GM19467 (cell line): ENCODE measurements at regions not wholly inside any gene's neighbourhood (a gene's known extent, or its start where the extent isn't known, plus 50 kb on each side); places are given as distances from the start of the nearest gene placed in this dataset.

ENCODE experiments used
- ATAC-seq: cut with Tn5 transposase; IDR thresholded peaks from one replicate; pipeline ENCODE4 v1.9.1; 2021; ENCODE audit warnings: mild to moderate bottlenecking, moderate library complexity; ENCODE audit not compliant: unreplicated experiment

- no peak for ATAC-seq
Measured at GRCh38 chr1:194309269-194309668, 1122.9 kb upstream of the B3GALT2 start.

DNA sequence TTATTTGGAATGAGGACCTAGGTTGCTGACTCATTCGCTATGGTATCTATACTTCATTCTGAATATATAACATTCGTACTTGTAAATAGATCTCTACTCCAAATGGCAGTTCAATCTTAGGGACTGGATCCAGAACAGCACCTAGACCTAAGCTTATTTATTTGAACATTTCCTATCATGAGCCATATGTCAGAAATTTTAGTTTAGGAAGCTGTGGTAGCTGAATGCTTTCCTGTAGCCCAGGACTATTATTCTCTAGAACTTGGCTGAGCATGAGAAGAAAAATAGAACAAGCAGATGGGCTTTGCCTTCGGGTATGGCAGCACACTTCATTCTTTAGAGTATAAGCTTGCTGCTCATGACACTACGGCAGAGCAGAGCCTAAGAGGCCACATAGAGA is 1114.4 kb upstream of the B3GALT2 start:
- ATAC-seq = no peak

DNA sequence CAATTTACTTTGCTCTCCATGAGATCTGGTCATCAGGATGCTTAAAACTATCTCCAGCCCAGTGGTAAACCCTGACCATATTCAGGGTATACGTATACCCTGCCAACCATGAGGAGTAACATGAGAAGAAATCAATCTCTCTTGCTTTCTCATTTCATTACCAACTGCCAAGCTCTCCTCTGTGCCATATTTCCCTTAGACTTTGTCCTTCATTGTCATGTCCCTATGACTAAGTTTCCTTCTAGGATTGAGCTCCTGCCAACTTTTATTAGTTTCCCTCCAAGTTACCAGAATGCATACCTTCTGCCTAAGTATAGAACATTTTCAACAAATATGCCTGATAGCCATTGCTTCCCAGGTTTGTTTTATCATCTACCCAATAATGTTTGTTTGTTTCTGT is 1113.9 kb upstream of the B3GALT2 start:
- ATAC-seq = no peak

DNA sequence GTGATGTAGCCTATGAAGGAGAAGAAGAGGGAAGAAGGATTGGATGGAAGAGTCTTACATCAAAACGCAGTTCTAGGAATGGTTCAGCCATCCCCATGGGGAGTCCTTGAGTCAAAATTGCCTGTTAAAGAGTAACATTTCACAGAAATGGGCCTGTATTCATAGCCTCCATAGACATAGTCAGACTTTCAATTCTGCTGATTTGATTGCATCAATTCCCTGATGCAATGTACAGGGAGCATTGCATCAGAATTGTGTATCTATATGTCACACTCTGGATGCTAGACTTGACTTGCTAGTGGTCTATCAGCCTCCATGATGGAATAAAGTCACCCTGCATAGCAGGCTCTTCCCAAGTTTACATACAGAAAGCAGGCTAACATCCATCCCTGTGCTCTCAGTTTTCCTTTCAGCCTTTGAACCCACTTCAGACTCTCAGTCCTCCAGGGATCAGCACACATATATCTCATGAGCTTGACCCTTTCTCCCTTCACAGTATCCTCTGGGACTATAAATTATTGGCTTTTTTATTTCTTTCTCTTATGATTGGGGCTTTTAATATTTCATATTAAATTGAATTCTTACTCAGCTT is 1111.7 kb upstream of the B3GALT2 start:
- ATAC-seq = no peak

DNA sequence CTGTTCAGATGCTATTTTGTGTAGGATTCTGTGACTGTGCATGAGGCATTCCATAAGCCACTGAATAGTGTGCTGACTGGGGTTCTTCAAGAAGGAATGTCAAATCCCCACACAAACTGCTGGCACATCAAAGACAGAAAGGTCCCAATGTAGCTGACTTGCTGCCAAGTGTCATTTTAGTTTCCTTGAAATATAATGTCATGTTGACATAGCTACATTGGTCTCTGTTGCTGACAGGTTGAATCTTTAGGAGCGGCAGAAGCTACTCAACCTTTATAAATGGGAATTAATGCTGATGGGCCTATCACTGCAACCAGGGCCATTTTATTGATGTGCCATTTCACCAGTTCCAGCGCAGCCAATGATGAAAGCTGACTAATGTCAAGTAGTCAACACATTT is 1110.7 kb upstream of the B3GALT2 start:
- no peak for ATAC-seq

DNA sequence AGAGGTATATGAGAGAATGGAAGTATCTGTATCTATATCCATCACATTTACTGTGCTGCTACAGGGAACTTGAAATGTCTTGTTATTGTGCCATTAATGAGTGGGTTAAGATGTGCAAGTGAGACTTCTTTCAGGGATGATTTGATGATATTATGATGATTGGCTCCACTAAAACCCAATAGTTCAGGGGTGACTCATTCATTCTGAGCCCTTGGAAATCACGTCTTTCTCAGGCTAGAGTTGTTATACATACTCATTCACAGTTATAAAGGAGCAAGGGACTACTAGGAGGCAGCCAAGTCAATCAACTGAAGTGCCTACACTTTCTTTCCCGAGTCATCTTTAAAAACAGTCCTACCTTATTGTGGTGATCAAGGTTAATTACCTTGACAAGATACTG is 1109.8 kb upstream of the B3GALT2 start:
- ATAC-seq = no peak

DNA sequence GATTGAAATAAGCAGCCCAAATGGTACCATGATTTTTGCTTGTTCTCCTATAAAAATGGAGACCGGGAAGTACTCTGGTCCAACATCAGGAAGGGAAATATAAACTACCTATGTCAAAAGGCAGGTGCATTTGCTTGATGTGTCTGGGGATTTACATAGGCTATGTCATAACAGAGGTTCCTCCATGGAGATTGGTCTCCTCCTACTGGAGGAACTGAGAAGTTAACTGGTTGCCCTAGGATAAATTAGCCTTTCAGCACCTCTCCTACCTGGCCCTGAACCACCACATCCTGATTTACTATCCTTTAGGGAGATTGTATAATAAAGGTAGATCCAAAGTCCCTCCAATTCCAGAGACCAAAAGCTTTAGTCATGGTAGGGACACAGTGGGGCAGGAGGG is 1109.3 kb upstream of the B3GALT2 start:
- peak; percentile 93 for ATAC-seq

DNA sequence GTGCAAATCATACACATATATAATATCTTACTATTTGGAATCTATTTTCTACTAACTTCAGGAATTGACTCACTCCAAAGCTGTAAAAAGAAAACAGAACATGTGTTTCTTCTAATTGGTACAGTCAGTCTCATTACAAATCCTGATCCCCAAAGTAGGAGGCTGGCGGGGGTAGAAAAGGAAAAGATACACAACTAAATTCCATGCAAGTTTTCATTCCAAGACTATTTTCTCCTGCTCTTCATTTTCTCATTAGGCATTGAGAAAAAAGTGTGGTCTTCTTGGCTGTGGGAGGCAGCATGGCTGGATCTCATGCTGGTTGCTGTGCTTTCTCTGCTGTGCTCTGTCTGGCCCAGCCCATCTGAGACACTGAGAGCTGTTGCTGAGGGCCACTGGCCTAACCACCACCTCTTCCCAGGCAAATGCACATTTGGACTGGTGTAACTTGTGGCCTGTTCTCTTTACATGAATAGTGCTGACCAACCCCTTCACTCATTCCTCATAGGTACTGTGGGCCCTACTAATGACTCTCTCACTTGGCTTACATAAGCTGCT is 1107.5 kb upstream of the B3GALT2 start:
- ATAC-seq = no peak

DNA sequence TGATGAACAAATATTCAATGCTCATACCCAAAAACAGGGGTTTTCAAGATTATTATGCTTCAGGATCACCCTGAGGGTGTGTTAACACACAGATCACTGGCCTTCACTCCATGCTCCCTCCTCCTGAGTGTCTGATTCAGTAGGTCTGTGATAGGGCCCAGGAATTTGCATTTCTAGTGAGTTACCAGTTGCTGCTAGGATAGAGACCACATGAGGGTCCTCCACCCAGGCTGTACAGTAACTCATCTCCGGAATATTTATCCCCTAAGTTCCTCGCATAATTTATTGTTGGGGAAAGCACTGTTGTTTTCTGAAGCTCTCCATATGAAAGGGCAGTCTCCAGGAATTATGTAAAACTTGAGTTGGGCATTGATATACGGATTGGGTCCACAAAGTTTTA is 1106.6 kb upstream of the B3GALT2 start:
- ATAC-seq = no peak

GRCh38 chr1:194289569-194290266 is 1103.3 kb upstream of the B3GALT2 start:
- peak; percentile 92 for ATAC-seq

- ATAC-seq = no peak
Measured at GRCh38 chr1:194288238-194288637, 1101.8 kb upstream of the B3GALT2 start.

- no peak for ATAC-seq
Measured at GRCh38 chr1:194281376-194281775, 1095.0 kb upstream of the B3GALT2 start.

DNA sequence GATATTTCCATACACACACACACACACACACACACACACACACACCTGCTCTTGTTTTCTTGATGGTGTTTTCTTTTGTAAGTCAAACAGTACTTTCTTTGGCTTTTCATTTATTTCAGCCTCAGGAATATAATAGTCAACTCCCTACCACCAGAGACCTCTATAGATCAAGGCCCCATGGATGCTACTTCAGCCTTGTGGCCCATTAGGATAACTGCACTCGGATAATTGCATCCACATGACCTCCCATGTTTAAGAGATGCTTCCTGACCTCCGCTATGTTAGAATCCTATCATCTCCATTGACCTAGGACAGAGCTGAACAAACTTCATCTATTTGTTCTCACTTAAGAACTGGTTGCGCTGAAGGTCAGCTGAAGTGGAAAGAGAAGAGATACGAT is 1094.0 kb upstream of the B3GALT2 start:
- no peak for ATAC-seq

DNA sequence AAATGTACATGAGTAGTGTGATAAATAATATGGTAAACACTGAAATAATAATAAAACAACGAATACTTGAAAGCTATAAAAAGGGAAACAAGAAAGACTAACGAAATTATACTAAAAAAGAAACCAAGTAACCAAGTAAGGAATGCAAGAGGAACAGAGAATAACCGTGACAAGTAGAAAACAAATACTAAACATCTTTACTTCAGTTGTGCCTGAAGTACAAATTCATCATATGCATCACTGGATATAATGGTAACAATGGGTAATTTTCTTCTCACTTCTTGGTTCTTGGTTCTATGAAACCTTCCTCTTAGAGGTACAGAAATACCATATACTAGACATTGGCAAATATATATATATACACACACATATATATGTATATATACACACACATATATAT is 1093.6 kb upstream of the B3GALT2 start:
- ATAC-seq = peak; percentile 61

- ATAC-seq = peak; percentile 65
Measured at GRCh38 chr1:194277927-194278326, 1091.5 kb upstream of the B3GALT2 start.

DNA sequence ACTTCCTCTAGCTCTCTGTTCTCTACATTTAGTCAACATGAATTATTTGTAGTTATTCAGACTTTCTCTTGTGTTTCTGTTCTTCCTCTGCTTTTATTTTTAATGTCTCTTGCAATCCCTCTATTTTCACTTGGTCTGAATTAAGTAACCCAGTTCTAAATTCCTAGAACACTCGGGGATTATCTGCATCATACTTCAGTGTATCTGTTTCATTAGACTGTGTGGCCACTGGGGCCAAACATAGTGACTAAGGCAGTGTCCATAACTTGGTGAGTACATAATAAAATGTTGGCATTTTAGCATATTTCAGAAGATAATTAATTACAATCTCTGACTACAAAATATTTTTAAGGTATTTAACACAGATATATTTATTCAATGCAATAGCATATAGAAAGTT is 1087.2 kb upstream of the B3GALT2 start:
- ATAC-seq = no peak

DNA sequence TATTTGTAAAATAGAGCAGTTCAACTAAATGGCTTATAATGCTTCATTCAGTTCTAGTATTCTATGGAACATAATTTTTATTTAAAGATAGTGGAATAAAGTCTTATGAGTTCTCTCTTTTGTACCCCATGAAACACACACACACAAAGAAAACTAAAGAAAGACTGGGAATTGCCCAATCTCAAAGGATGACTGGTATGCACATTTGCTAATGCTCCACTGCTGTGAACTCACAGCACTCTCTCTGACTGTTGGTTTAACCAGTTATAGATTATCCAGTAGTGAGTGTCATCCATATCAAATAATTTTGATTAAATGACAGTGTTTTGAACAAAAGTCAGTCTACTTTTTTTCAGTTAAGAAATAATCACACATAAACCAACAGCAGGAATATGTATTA is 1082.4 kb upstream of the B3GALT2 start:
- no peak for ATAC-seq

GRCh38 chr1:194267021-194267420 is 1080.6 kb upstream of the B3GALT2 start:
- ATAC-seq = no peak

- no peak for ATAC-seq
Measured at GRCh38 chr1:194256010-194256409, 1069.6 kb upstream of the B3GALT2 start.

GRCh38 chr1:194252199-194252598 is 1065.8 kb upstream of the B3GALT2 start:
- ATAC-seq = no peak

- no peak for ATAC-seq
Measured at GRCh38 chr1:194241215-194241614, 1054.8 kb upstream of the B3GALT2 start.

DNA sequence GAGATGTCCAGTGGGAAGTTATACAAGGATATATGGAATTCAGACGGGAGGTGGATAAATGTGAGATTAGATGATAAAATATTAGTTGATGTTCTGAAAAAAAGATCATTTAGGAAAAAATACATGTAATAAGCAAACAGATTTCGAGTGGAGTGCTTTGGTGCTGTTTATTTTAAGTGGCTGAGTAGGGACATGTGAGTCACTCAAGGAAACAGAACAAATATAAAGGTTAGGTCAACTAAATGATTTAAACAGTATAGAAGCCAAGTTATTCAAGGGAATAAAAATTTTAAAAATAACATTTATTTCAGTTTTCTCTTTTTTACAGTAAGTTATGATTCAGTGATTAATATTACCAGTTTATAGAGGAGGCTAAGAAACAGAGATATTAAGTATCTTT is 1046.7 kb upstream of the B3GALT2 start:
- ATAC-seq = no peak
